ENCODE measurements at regions not wholly inside any gene's neighbourhood (a gene's known extent, or its start where the extent isn't known, plus 50 kb on each side); places are given as distances from the start of the nearest gene placed in this dataset.

DNA sequence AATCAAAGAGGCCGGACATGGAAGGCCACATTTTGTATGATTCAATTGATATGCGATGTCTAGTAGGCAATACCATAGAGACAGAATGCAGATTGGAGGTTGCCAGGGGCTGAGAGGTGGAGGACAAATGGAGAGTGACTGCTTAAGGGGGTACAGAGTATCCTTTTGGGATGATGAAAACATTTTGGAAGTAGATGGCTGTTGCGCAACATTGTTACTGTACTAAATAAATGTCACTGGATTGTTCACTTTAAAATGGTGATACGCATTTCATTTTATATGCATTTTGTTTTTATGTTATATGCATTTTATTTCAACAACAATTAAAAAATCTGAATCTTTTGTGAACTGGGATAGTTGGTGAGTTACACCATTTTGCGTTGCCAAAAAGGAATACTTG lies 99.7 kb upstream of the AGBL1 start:
- TF ChIP-seq, protein P1, sequence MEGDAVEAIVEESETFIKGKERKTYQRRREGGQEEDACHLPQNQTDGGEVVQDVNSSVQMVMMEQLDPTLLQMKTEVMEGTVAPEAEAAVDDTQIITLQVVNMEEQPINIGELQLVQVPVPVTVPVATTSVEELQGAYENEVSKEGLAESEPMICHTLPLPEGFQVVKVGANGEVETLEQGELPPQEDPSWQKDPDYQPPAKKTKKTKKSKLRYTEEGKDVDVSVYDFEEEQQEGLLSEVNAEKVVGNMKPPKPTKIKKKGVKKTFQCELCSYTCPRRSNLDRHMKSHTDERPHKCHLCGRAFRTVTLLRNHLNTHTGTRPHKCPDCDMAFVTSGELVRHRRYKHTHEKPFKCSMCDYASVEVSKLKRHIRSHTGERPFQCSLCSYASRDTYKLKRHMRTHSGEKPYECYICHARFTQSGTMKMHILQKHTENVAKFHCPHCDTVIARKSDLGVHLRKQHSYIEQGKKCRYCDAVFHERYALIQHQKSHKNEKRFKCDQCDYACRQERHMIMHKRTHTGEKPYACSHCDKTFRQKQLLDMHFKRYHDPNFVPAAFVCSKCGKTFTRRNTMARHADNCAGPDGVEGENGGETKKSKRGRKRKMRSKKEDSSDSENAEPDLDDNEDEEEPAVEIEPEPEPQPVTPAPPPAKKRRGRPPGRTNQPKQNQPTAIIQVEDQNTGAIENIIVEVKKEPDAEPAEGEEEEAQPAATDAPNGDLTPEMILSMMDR (IDR thresholded peaks at IDR 0.05; ENCODE audit: low read depth, low read length): no peak
- TF ChIP-seq EZH2phosphoT487 (IDR thresholded peaks at IDR 0.05; ENCODE audit: low read depth): no peak
